GM18508 (cell line): ENCODE measurements at regions not wholly inside any gene's neighbourhood (a gene's known extent, or its start where the extent isn't known, plus 50 kb on each side); places are given as distances from the start of the nearest gene placed in this dataset.

ENCODE experiments used
- ATAC-seq: cut with Tn5 transposase; IDR thresholded peaks from one replicate; pipeline ENCODE4 v1.9.1; 2021; ENCODE audit warnings: moderate number of reproducible peaks; ENCODE audit not compliant: insufficient read depth, unreplicated experiment

DNA sequence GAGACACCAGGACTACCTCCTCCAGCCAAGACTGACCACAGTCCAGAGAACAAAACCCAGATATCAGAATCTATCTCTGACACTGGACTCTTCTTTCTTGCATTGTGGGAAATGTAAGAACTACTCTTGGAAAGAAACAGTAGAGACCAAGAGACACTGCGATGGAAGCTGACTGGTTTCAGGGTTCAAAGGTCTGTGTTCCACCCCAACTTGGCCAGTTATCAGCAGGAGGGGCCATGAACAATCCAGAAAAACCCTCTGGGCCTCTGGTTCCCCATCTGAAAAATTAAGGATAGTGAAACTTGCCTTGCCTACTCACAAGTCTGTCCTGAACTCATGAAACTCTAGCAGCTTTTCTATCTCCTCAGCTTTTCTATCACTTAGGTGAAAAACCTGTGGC lies 166.5 kb downstream of the SUCLG1 start:
- no peak for ATAC-seq

- ATAC-seq, result no peak
These were observed 168.5 kb downstream of the SUCLG1 start for GRCh38 chr2:84290537-84290936.

GRCh38 chr2:84288293-84288692 lies 170.8 kb downstream of the SUCLG1 start:
- no peak for ATAC-seq

DNA sequence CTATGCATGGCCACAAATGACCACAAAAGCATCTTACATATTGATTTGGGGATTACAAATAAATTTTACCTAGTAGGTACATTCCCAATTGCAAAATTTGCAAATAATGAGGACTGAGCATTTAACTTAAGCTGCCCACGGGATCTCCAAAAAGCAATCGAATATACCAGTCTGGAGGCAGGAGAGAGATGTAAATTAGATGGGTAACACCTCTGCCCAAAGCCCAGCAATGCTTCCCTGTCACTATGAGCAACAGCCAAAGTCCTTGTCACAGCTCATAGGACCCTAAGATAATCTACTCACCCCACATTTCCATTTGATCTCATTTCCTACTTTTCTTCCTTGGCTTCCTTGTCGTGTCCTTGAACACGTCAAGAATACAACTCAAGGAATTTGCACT lies 172.2 kb downstream of the SUCLG1 start:
- no peak for ATAC-seq

DNA sequence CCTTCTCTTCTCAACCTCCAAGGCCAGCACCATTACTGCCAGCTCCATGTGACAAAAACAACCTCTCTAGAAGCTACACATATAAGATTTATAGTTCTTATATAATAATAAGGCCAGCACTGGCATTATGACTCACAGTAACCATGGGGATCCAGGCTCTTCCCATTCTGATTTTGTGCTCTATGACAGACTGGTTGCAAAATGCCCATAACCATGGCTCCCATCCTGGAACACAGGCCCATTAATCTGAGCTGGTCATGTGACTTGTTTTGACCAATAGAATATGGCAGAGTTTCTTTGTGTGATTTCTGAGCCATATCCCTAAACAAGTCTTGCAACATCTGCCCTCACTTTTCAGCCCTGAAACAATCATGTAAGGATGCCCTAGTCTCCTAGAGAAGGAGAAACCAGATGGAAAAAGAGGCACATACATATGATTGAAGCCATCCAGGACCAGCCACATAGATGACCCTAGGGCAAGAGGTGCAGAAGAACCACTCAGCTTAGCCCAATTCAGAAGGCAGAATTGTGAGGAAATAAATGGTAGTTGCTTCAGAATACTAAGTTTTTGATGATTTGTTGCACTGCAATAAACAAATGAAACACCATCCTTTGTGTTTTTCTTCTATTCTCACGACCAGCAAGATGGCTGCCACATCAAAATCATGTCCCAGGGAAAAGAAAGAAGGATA lies 173.9 kb downstream of the SUCLG1 start:
- no peak for ATAC-seq

GRCh38 chr2:84283506-84283905 lies 175.6 kb downstream of the SUCLG1 start:
- no peak for ATAC-seq

GRCh38 chr2:84281510-84281909 lies 177.6 kb downstream of the SUCLG1 start:
- ATAC-seq, result no peak

GRCh38 chr2:84280873-84281272 lies 178.2 kb downstream of the SUCLG1 start:
- ATAC-seq, result no peak

DNA sequence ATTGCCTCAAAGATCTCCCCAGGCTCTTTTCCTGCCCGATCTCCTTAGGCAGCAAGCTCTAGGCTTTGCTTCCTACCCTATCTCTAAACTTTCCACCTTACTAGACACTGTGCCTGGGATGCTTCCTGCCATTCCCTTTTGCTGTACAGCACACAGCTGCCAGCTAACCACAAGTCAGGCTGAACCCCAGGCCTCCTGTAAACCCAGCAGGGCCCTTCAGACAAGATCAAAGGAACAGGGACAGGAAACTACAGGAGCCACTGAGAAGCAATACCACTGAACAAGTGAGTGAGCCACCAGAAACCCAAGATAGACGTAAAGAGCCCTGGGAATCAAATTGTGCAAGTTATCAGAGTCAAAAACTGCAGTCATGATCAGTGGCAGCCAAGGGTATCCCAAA lies 180.7 kb downstream of the SUCLG1 start:
- no peak for ATAC-seq

DNA sequence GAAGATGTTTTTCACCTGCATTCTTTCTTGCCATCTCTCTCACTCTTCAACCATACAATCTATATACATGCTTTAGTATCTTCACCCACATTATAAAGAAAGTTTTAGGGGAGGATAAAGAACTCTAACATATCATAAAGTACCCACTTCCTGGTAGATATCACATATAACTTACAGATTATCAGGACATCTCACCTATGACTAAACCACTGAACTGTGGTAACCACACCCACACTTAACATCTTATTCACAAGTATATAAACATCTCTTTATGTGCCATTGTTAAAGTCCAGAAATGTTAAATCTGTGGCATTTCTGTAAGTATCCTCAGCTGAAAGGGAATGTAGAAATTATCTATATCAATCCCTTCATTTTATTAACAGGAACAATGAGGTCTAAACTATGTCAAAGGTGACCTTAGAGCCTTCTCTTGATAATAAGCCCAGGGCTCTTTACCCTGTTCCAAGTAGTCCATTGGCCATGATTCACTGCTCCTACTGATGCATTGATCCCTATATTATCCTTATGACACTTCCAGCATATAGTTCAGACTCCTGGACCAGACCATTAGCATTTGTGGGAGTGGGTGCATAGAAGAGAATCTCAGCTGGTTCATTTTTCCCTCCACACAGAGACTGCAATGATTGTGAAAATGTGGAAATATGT lies 182.4 kb downstream of the SUCLG1 start:
- no peak for ATAC-seq

DNA sequence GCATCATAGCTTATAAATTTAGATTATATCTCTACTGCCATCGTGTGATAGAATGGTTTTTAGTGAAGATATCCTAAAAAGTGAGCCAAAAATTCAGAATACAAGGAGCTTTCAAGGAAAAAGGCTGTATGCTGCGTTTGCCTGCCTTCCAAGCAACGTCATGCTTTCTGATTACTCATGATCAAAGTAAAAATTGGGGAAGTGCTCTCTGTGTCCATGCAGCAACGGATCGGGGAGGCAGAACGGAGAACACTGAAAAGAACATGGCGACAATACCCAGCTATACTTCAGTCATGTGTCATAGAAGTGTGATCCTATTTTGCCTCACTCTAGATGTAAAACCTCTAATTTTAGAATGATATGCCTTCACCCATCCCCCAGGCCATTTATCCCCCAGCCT lies 185.7 kb downstream of the SUCLG1 start:
- ATAC-seq, result no peak

- ATAC-seq, result no peak
These were observed 187.1 kb downstream of the SUCLG1 start for GRCh38 chr2:84271977-84272376.

DNA sequence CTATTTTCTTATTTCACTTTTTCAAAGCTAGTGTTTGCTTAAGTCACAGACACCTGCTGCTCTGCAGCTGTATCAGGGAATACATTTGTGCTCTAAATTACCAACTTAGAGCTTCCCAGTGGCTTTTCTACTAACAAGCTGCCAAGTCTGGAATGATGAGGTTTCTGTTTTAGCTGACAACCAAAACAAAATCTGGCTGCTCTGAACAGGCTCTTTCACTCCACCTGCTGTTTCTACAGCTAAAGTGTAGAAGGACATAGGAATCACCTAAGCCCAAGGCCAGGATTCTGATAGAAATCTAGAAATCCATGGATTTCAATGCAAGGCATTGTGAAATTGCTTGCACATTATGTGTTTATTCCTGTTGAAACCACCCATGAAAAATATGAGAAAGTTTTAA lies 201.2 kb downstream of the SUCLG1 start:
- ATAC-seq, result no peak

GRCh38 chr2:84251651-84252302 lies 207.3 kb downstream of the SUCLG1 start:
- no peak for ATAC-seq

DNA sequence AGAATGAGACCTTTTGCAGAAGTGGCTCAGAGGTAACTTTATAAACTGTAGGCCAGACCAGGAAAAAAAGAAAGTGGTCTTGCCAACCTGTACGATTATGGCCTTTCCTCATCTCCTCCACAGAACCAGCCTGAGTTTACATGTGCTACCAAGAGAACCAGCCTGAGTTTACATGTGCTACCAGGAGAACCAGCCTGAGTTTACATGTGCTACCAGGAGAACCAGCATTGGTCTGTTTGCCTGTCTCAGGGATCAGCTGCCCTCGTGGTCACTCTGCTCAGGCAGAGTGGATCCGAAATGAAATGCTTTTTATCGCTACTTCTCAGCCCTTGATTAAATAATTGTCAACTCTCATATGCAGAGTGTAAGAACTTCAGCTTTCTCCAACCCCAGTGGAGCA lies 209.9 kb downstream of the SUCLG1 start:
- no peak for ATAC-seq

DNA sequence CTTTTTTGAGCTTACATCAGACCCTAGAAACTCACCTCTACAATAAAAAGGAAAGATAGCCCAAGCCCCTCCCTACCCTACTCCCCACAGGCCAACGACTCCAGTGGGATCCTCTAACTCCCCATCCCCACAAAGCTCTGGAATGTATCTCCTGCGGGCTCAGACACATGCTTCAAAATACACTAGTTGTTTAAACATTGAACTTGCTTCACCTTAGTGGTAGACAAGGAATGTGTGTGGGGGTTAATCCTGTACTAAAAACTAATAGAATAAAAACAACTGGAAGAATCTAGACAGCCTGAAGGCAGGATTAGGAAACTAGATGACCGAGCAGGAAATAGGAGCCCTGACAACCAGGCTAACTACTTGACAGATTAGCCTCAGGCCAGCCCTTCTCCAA lies 211.5 kb downstream of the SUCLG1 start:
- ATAC-seq, result no peak

GRCh38 chr2:84243788-84244733 lies 215.0 kb downstream of the SUCLG1 start:
- no peak for ATAC-seq

DNA sequence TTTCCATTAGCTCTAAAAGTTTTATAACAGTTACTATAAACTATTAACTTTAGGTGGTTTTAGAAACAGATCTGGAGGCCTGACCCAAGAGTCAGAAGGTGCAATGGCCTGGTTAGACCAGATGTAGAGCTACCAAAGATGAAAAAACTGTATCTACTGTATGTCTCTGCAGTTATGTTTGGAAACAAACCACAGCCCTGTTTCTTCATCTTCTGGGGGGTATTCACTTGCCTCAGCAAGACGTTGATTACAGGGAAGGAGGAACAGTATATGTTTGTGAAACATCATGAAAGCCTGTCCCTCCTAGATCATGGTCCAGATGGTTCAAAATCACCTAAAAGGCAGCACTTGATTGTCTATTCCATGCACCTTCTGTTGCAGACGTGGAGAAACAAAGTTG lies 220.2 kb downstream of the SUCLG1 start:
- ATAC-seq, result no peak

GRCh38 chr2:84236288-84236687 lies 222.8 kb downstream of the SUCLG1 start:
- ATAC-seq, result no peak

GRCh38 chr2:84234103-84234502 lies 225.0 kb downstream of the SUCLG1 start:
- ATAC-seq, result no peak

DNA sequence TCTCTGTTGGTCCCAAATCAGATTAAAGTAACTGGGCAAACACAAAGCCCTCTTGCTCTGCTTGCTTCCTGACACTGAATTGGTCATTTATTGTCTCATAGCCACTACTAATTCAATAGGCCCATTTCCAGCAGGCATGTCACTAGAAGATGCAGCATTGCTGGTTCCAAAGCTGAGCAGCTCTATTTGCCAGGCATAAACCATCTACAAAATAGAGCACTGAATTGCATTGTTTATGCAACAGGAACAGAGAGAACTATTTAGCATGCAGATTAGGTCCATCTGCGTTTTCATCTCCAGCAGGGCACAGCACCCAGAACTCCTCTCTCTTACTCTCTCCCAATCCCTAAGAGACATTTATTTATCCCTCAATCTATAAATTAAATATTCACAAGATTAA lies 227.6 kb downstream of the SUCLG1 start:
- ATAC-seq, result no peak
